Muscle of leg (tissue), 3 donors: ENCODE measurements at regions not wholly inside any gene's neighbourhood (a gene's known extent, or its start where the extent isn't known, plus 50 kb on each side); places are given as distances from the start of the nearest gene placed in this dataset.
A peak's percentile ranks its signal among the peaks of the same experiment; 100 is the strongest.

Source experiments
- DNase-seq: peaks from one replicate; pipeline ENCODE4 v3.0.0; 2013
- H3K27ac ChIP-seq: one replicate; pipeline ENCODE4 v1.5.1; 2013; ENCODE audit warnings: mild to moderate bottlenecking, low read length, control low read depth
- H3K27me3 ChIP-seq: one replicate; pipeline ENCODE4 v1.6.1; 2013; ENCODE audit warnings: low read length; ENCODE audit not compliant: control insufficient read depth, insufficient read depth
- H3K36me3 ChIP-seq: one replicate; pipeline ENCODE4 v1.6.1; 2013; ENCODE audit warnings: low read length; ENCODE audit not compliant: control insufficient read depth, insufficient read depth
- H3K4me1 ChIP-seq: one replicate; pipeline ENCODE4 v1.6.1; 2013; ENCODE audit warnings: low read length; ENCODE audit not compliant: control insufficient read depth, insufficient read depth
- H3K4me3 ChIP-seq: one replicate; pipeline ENCODE4 v1.5.1; 2013; ENCODE audit warnings: low read length, control low read depth
- H3K9me3 ChIP-seq: replicated peaks from 2 replicates; pipeline ENCODE4 v1.6.1; 2013; ENCODE audit warnings: low read depth, low read length; ENCODE audit not compliant: control insufficient read depth
- WGBS: methylation state at CpG from one replicate; pipeline ENCODE4 v1.1.5; 2013; ENCODE audit warnings: missing lambda C conversion rate; ENCODE audit not compliant: insufficient coverage; 5-methylcytosine and 5-hydroxymethylcytosine counted together

- WGBS = 15% methylated on average over 2 of the region's 9 CpGs
- Histone ChIP-seq H3K9me3 (peaks cover 10% of the 10 kb centered on the region), H3K36me3 (no peaks in the 10 kb centered on the region), H3K27ac (peak overlapping the region; percentile 20), H3K27me3 (no peaks in the 10 kb centered on the region), H3K4me3 (no peak overlapping the region), H3K4me1 (no peaks in the 10 kb centered on the region)
- DNase-seq = peak; percentile 71
Observed at GRCh38 chr18:77373730-77374445, 124.2 kb downstream of the GALR1 start.

GRCh38 chr18:77374446-77374805 is 124.8 kb downstream of the GALR1 start:
- DNase-seq = peak; percentile 29
- Histone ChIP-seq H3K4me3 (no peak overlapping the region), H3K27ac (peak overlapping the region; percentile 3), H3K36me3 (no peaks in the 10 kb centered on the region), H3K4me1 (no peaks in the 10 kb centered on the region), H3K27me3 (no peaks in the 10 kb centered on the region), H3K9me3 (peaks cover 9% of the 10 kb centered on the region)
- WGBS = 32% methylated on average over 5 of the region's 10 CpGs

- no peaks in the 10 kb centered on the region for H3K9me3 ChIP-seq
- no peak for DNase-seq
- H3K27ac ChIP-seq = no peak overlapping the region
- no peaks in the 10 kb centered on the region for H3K4me1 ChIP-seq
- H3K27me3 ChIP-seq = no peaks in the 10 kb centered on the region
- WGBS = 86% methylated on average over 24 of the region's 29 CpGs
- no peak overlapping the region for H3K4me3 ChIP-seq
- H3K36me3 ChIP-seq = no peaks in the 10 kb centered on the region
Observed at GRCh38 chr18:77376043-77376732, 126.5 kb downstream of the GALR1 start.

- Histone ChIP-seq H3K27ac (no peak overlapping the region), H3K27me3 (no peaks in the 10 kb centered on the region), H3K36me3 (no peaks in the 10 kb centered on the region), H3K9me3 (no peaks in the 10 kb centered on the region), H3K4me3 (no peak overlapping the region), H3K4me1 (no peaks in the 10 kb centered on the region)
- 86% methylated on average over 5 of the region's 8 CpGs for WGBS
- no peak for DNase-seq
Observed at GRCh38 chr18:77376733-77377094, 127.1 kb downstream of the GALR1 start.

- H3K27me3 ChIP-seq = no peaks in the 10 kb centered on the region
- 90% methylated on average over 6 of the region's 6 CpGs for WGBS
- H3K4me1 ChIP-seq = no peaks in the 10 kb centered on the region
- H3K27ac ChIP-seq = no peak overlapping the region
- no peak for DNase-seq
- no peaks in the 10 kb centered on the region for H3K9me3 ChIP-seq
- no peak overlapping the region for H3K4me3 ChIP-seq
- H3K36me3 ChIP-seq = no peaks in the 10 kb centered on the region
Observed at GRCh38 chr18:77377813-77378212, 128.2 kb downstream of the GALR1 start.

- H3K27ac ChIP-seq = no peak overlapping the region
- no peaks in the 10 kb centered on the region for H3K4me1 ChIP-seq
- no peaks in the 10 kb centered on the region for H3K36me3 ChIP-seq
- H3K4me3 ChIP-seq = no peak overlapping the region
- H3K9me3 ChIP-seq = no peaks in the 10 kb centered on the region
- no peaks in the 10 kb centered on the region for H3K27me3 ChIP-seq
- DNase-seq = no peak
- 64% methylated on average over 2 of the region's 5 CpGs for WGBS
Observed at GRCh38 chr18:77379976-77380509, 130.4 kb downstream of the GALR1 start.

- Histone ChIP-seq H3K4me3 (no peak overlapping the region), H3K36me3 (no peaks in the 10 kb centered on the region), H3K27ac (no peak overlapping the region), H3K9me3 (no peaks in the 10 kb centered on the region), H3K4me1 (no peaks in the 10 kb centered on the region), H3K27me3 (no peaks in the 10 kb centered on the region)
- no peak for DNase-seq
- 80% methylated on average over 1 of the region's 5 CpGs for WGBS
Observed at GRCh38 chr18:77380695-77381094, 131.0 kb downstream of the GALR1 start.

GRCh38 chr18:77392321-77392720 is 142.7 kb downstream of the GALR1 start:
- no peak for DNase-seq
- no CpG with 5 or more reads among the region's 5 CpGs for WGBS
- H3K4me3 ChIP-seq = no peak overlapping the region
- no peaks in the 10 kb centered on the region for H3K9me3 ChIP-seq
- H3K27me3 ChIP-seq = no peaks in the 10 kb centered on the region
- H3K36me3 ChIP-seq = no peaks in the 10 kb centered on the region
- H3K27ac ChIP-seq = no peak overlapping the region
- H3K4me1 ChIP-seq = no peaks in the 10 kb centered on the region

GRCh38 chr18:77393519-77393918 is 143.9 kb downstream of the GALR1 start:
- H3K9me3 ChIP-seq = no peaks in the 10 kb centered on the region
- DNase-seq = no peak
- WGBS = 71% methylated on average over 1 of the region's 5 CpGs
- no peaks in the 10 kb centered on the region for H3K36me3 ChIP-seq
- no peak overlapping the region for H3K4me3 ChIP-seq
- H3K27me3 ChIP-seq = no peaks in the 10 kb centered on the region
- no peak overlapping the region for H3K27ac ChIP-seq
- H3K4me1 ChIP-seq = no peaks in the 10 kb centered on the region

GRCh38 chr18:77395953-77396352 is 146.3 kb downstream of the GALR1 start:
- H3K4me1 ChIP-seq = no peaks in the 10 kb centered on the region
- no peaks in the 10 kb centered on the region for H3K27me3 ChIP-seq
- no peak for DNase-seq
- no peaks in the 10 kb centered on the region for H3K36me3 ChIP-seq
- WGBS = no CpG with 5 or more reads among the region's 2 CpGs
- H3K9me3 ChIP-seq = no peaks in the 10 kb centered on the region
- H3K4me3 ChIP-seq = no peak overlapping the region
- no peak overlapping the region for H3K27ac ChIP-seq
